GM12878 (cell line): ENCODE measurements at regions not wholly inside any gene's neighbourhood (a gene's known extent, or its start where the extent isn't known, plus 50 kb on each side); places are given as distances from the start of the nearest gene placed in this dataset.

ENCODE experiments used
- ATAC-seq: fragments of 200-7000 bp; cut with Tn5 transposase; 3 replicates; pipeline ENCODE4 v1.9.1; 2020; ENCODE audit warnings: mild to moderate bottlenecking, moderate library complexity
- BruUV-seq: library from RNA; stranded (reverse); fragments of 400-500 nt; replicated peaks from 2 replicates; lab custom pipeline; 2021; lab: Mats Ljungman, UMichigan
- CTCF ChIA-PET: fragments of 300-600 bp; sonication (Branson Sonifier 250); formaldehyde crosslinking; extraction: SDS; loops from one replicate; lab custom pipeline; 2021; ENCODE audit warnings: inconsistent platforms; lab: Yijun Ruan, JAX
- POLR2A ChIA-PET: fragments of 350-600 bp; formaldehyde crosslinking; extraction: SDS; loops from one replicate; lab custom pipeline; 2021; ENCODE audit warnings: inconsistent platforms; lab: Charles Lee
- RAD21 ChIA-PET: fragments of 300-600 bp; sonication (Branson Sonifier 250); formaldehyde crosslinking; loops from one replicate; lab custom pipeline; 2023; ENCODE audit warnings: antibody characterized with exemption; ENCODE audit not compliant: unreplicated experiment; lab: Charles Lee
- SMC1A ChIA-PET: fragments of 300-600 bp; sonication (Branson Sonifier 250); formaldehyde crosslinking; loops from one replicate; lab custom pipeline; 2023; ENCODE audit not compliant: unreplicated experiment, uncharacterized antibody; lab: Charles Lee
- DNase-seq: peaks from one replicate; pipeline ENCODE4 v3.0.0-alpha.2; 2011; ENCODE audit warnings: low read depth, low spot score
- FAIRE-seq: peaks from 3 replicates; lab custom pipeline; 2011; peaks lifted over from hg19 to GRCh38; lab: Jason Lieb, UNC
- H2AFZ ChIP-seq: 2 replicates; pipeline ENCODE4 v1.6.0; 2011; ENCODE audit warnings: low read depth, low read length, control low read depth; ENCODE audit not compliant: control insufficient read depth
- H3K27ac ChIP-seq: 2 replicates; pipeline ENCODE4 v1.5.1; 2011; ENCODE audit warnings: control low read depth; ENCODE audit not compliant: control insufficient read depth, insufficient read depth
- H3K27me3 ChIP-seq, 2 experiments: replicated peaks in 1 of 2; 2 replicates each; pipeline versions ENCODE4 v1.6.0 to v1.6.1; 2011; ENCODE audit warnings: low read length in 1 of 2; ENCODE audit not compliant: control insufficient read depth in 2 of 2, insufficient read depth in 2 of 2
- H3K36me3 ChIP-seq, 2 experiments: 2 replicates each; pipeline ENCODE4 v1.5.1; 2011; ENCODE audit warnings: low read length in 1 of 2; ENCODE audit not compliant: control insufficient read depth in 2 of 2, insufficient read depth in 2 of 2
- H3K4me1 ChIP-seq: 2 replicates; pipeline ENCODE4 v1.6.1; 2011; ENCODE audit warnings: mild to moderate bottlenecking, low read length, moderate library complexity, mixed read lengths; ENCODE audit not compliant: control insufficient read depth, insufficient read depth
- H3K4me2 ChIP-seq: 2 replicates; pipeline ENCODE4 v1.6.0; 2011; ENCODE audit warnings: control low read depth; ENCODE audit not compliant: control insufficient read depth, insufficient read depth
- H3K4me3 ChIP-seq: fragments of 200-600 bp; sonication (generic); 2 replicates; pipeline ENCODE4 v1.5.1; 2016
- H3K79me2 ChIP-seq: 2 replicates; pipeline ENCODE4 v1.6.0; 2011; ENCODE audit warnings: low read length; ENCODE audit not compliant: control insufficient read depth, insufficient read depth
- H3K9ac ChIP-seq: 2 replicates; pipeline ENCODE4 v1.8.0; 2011; ENCODE audit warnings: low read length, control low read depth, mixed read lengths; ENCODE audit not compliant: control insufficient read depth, insufficient read depth
- H3K9me3 ChIP-seq: replicated peaks from 3 replicates; pipeline ENCODE4 v1.5.1; 2011; ENCODE audit warnings: mild to moderate bottlenecking, low read length; ENCODE audit not compliant: control insufficient read depth, insufficient read depth
- H4K20me1 ChIP-seq: 2 replicates; pipeline ENCODE4 v1.6.0; 2011; ENCODE audit not compliant: control insufficient read depth, insufficient read depth
- CHD4 ChIP-seq: fragments of 200-600 bp; sonication (generic); IDR thresholded peaks from 2 replicates; pipeline ENCODE4 v1.6.1; 2016; ENCODE audit warnings: mild to moderate bottlenecking
- IRF4 ChIP-seq: IDR thresholded peaks from 2 replicates; pipeline ENCODE4 v1.6.1; 2011; ENCODE audit warnings: low read depth, low read length
- POLR2AphosphoS5 ChIP-seq: IDR thresholded peaks from 2 replicates; pipeline ENCODE4 v1.6.1; 2011; ENCODE audit warnings: mild to moderate bottlenecking, low read length, inconsistent platforms
- RAD51 ChIP-seq: fragments of 450-650 bp; IDR thresholded peaks from 2 replicates; pipeline ENCODE4 v1.6.1; 2016; ENCODE audit warnings: moderate library complexity, mild to moderate bottlenecking, inconsistent platforms
- RB1 ChIP-seq: fragments of 450-650 bp; formaldehyde crosslinking; IDR thresholded peaks from 2 replicates; pipeline ENCODE4 v1.6.1; 2017; ENCODE audit warnings: mild to moderate bottlenecking, borderline replicate concordance
- RBBP5 ChIP-seq: fragments of 200-600 bp; sonication (generic); conservative IDR thresholded peaks from 2 replicates; pipeline ENCODE4 v1.6.1; 2016
- SMAD1 ChIP-seq: fragments of 450-650 bp; IDR thresholded peaks from 2 replicates; pipeline ENCODE4 v1.6.1; 2018; ENCODE audit warnings: mild to moderate bottlenecking, low read depth; ENCODE audit not compliant: partially characterized antibody
- SP1 ChIP-seq: IDR thresholded peaks from one replicate; pipeline ENCODE4 v1.6.1; 2011; ENCODE audit warnings: low read depth, low read length
- YY1 ChIP-seq: IDR thresholded peaks from 2 replicates; pipeline ENCODE4 v1.6.1; 2011; ENCODE audit warnings: low read depth, mild to moderate bottlenecking, low read length
- ZNF24 ChIP-seq: fragments of 450-650 bp; IDR thresholded peaks from 2 replicates; pipeline ENCODE4 v1.6.1; 2017; ENCODE audit warnings: antibody characterized with exemption, mild to moderate bottlenecking
- WGBS: methylation state at CpG from one replicate; pipeline ENCODE4 v1.1.6; 2016; ENCODE audit warnings: low lambda C conversion rate; ENCODE audit not compliant: insufficient replicate concordance, insufficient coverage; ENCODE audit errors: missing lambda C conversion rate; 5-methylcytosine and 5-hydroxymethylcytosine counted together
- in situ Hi-C: fragments of 300-500 bp; cut with MboI; formaldehyde crosslinking; loops from 9 replicates; pipeline ENCODE4 v1.14.3; 2018; ENCODE audit warnings: mixed read lengths
- intact Hi-C: fragments of 100-400 bp; cut with micrococcal nuclease; formaldehyde crosslinking; loops from one replicate; pipeline ENCODE4 v1.14.2; 2022; ENCODE audit not compliant: unreplicated experiment
- TF ChIP-seq, protein P1 (sequence below): fragments of 450-650 bp; IDR thresholded peaks from 2 replicates; pipeline ENCODE4 v1.6.1; 2018; ENCODE audit warnings: mild to moderate bottlenecking, low read depth, moderate library complexity; ENCODE audit not compliant: partially characterized antibody
- TF ChIP-seq, protein P2 (sequence below): IDR thresholded peaks from 2 replicates; pipeline ENCODE4 v1.6.1; 2012; ENCODE audit warnings: low read length, inconsistent platforms
- TF ChIP-seq, protein P3 (sequence below): fragments of 450-650 bp; conservative IDR thresholded peaks from 2 replicates; pipeline ENCODE4 v1.6.1; 2017; ENCODE audit warnings: mild to moderate bottlenecking, moderate library complexity

DNA sequence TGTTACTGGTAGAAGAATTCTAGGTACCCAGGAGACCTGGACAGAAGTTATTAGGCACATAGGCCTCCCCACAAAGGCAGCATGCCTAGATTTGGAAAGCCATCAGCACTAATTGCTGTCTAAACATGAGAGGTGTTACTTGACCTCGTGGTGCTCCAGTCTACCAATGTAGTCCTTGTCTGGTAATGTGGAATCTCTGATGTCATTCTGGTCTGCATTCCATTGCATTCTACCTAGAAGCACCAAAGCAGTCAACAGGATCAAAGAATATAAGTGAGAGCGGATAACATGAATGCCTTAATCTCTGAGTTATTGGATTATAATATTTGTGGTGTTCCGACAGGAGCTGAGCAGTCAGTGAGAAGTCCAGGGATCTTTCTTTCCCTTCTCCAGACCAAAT is 175.2 kb downstream of the PSAT1 start:
- SMC1A ChIA-PET, result no interaction called here
- in situ Hi-C loops, result no loop called here

More for the DNA sequence above, 175.2 kb downstream of the PSAT1 start:
- no peak overlapping the region for H3K4me2 ChIP-seq
- FAIRE-seq (no peak), DNase-seq (no peak), ATAC-seq (no peak)
- H3K4me1 ChIP-seq, result no peaks in the 10 kb centered on the region
- ChIA-PET CTCF (no interaction called here), RAD21 (no interaction called here), POLR2A (no interaction called here)
- no peak overlapping the region for H3K9ac ChIP-seq
- TF ChIP-seq, protein P1, sequence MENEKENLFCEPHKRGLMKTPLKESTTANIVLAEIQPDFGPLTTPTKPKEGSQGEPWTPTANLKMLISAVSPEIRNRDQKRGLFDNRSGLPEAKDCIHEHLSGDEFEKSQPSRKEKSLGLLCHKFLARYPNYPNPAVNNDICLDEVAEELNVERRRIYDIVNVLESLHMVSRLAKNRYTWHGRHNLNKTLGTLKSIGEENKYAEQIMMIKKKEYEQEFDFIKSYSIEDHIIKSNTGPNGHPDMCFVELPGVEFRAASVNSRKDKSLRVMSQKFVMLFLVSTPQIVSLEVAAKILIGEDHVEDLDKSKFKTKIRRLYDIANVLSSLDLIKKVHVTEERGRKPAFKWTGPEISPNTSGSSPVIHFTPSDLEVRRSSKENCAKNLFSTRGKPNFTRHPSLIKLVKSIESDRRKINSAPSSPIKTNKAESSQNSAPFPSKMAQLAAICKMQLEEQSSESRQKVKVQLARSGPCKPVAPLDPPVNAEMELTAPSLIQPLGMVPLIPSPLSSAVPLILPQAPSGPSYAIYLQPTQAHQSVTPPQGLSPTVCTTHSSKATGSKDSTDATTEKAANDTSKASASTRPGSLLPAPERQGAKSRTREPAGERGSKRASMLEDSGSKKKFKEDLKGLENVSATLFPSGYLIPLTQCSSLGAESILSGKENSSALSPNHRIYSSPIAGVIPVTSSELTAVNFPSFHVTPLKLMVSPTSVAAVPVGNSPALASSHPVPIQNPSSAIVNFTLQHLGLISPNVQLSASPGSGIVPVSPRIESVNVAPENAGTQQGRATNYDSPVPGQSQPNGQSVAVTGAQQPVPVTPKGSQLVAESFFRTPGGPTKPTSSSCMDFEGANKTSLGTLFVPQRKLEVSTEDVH, result no peak
- TF ChIP-seq RB1 (no peak), IRF4 (no peak), RBBP5 (no peak), ZNF24 (no peak), CHD4 (no peak), SP1 (no peak), YY1 (no peak), SMAD1 (no peak), POLR2AphosphoS5 (no peak), RAD51 (no peak)
- TF ChIP-seq, protein P2, sequence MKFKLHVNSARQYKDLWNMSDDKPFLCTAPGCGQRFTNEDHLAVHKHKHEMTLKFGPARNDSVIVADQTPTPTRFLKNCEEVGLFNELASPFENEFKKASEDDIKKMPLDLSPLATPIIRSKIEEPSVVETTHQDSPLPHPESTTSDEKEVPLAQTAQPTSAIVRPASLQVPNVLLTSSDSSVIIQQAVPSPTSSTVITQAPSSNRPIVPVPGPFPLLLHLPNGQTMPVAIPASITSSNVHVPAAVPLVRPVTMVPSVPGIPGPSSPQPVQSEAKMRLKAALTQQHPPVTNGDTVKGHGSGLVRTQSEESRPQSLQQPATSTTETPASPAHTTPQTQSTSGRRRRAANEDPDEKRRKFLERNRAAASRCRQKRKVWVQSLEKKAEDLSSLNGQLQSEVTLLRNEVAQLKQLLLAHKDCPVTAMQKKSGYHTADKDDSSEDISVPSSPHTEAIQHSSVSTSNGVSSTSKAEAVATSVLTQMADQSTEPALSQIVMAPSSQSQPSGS, result no peak
- TF ChIP-seq, protein P3, sequence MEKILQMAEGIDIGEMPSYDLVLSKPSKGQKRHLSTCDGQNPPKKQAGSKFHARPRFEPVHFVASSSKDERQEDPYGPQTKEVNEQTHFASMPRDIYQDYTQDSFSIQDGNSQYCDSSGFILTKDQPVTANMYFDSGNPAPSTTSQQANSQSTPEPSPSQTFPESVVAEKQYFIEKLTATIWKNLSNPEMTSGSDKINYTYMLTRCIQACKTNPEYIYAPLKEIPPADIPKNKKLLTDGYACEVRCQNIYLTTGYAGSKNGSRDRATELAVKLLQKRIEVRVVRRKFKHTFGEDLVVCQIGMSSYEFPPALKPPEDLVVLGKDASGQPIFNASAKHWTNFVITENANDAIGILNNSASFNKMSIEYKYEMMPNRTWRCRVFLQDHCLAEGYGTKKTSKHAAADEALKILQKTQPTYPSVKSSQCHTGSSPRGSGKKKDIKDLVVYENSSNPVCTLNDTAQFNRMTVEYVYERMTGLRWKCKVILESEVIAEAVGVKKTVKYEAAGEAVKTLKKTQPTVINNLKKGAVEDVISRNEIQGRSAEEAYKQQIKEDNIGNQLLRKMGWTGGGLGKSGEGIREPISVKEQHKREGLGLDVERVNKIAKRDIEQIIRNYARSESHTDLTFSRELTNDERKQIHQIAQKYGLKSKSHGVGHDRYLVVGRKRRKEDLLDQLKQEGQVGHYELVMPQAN, result no peak
- H3K27me3 ChIP-seq, result no peaks in the 10 kb centered on the region
- WGBS, result 26% methylated on average over 3 of the region's 3 CpGs
- H4K20me1 ChIP-seq, result no peaks in the 10 kb centered on the region
- intact Hi-C loops, result no loop called here
- no peaks in the 10 kb centered on the region for H3K36me3 ChIP-seq
- H3K79me2 ChIP-seq, result no peaks in the 10 kb centered on the region
- H2AFZ ChIP-seq, result no peak overlapping the region
- no TSS peak for BruUV-seq
- H3K9me3 ChIP-seq, result no peaks in the 10 kb centered on the region
- no peak overlapping the region for H3K4me3 ChIP-seq
- no peak overlapping the region for H3K27ac ChIP-seq
